ENCODE measurements at regions not wholly inside any gene's neighbourhood (a gene's known extent, or its start where the extent isn't known, plus 50 kb on each side); places are given as distances from the start of the nearest gene placed in this dataset.
"Not testable (repeated sequence)": the region's sequence is repeated elsewhere in the genome, so short reads cannot be mapped to it uniquely, and the experiment has no call there.

GRCh38 chr15:20356444-20356910, 185.1 kb downstream of the GOLGA6L6 start:
- no peaks in the 10 kb centered on the region for H3K36me3 Mint-ChIP-seq (ENCODE audit: insufficient read depth, unreplicated experiment)
- ChIA-PET POLR2A (interaction anchor here (1.0 to 1.8 kb wide), 2 partner anchors 163 to 1867 kb away, joined by 3 to 8 read pairs; no protein-coding TSS in a partner anchor), CTCF (interaction anchor here (0.6 to 8.7 kb wide), 13 partner anchors 10 to 1929 kb away, joined by 3 to 251 read pairs (median 4); no protein-coding TSS in a partner anchor)
- peak; percentile 75 for DNase-seq (ENCODE audit: unreplicated experiment)
- H3K9me3 Mint-ChIP-seq (ENCODE audit: unreplicated experiment): no peaks in the 10 kb centered on the region
- H3K27ac Mint-ChIP-seq (ENCODE audit: low read depth, unreplicated experiment): peak overlapping the region; percentile 16
- intact Hi-C loops (cut with micrococcal nuclease): no loop called here
- peaks cover 6% of the 10 kb centered on the region for H3K4me1 Mint-ChIP-seq (ENCODE audit: insufficient read depth, unreplicated experiment)
- no TSS peak for BruUV-seq (replicated peaks)
- peak; percentile 98 for TF ChIP-seq CTCF (IDR thresholded peaks at IDR 0.05; ENCODE audit: unreplicated experiment)
- H3K4me3 Mint-ChIP-seq (ENCODE audit: unreplicated experiment): peak overlapping the region; percentile 35
- no peaks in the 10 kb centered on the region for H3K27me3 Mint-ChIP-seq (ENCODE audit: insufficient read depth, unreplicated experiment)

GRCh38 chr15:20355256-20355868, 186.2 kb downstream of the GOLGA6L6 start:
- no peaks in the 10 kb centered on the region for H3K27me3 Mint-ChIP-seq (ENCODE audit: insufficient read depth, unreplicated experiment)
- CTCF ChIA-PET: interaction anchor here (0.7 to 8.7 kb wide), 11 partner anchors 7 to 1908 kb away, joined by 3 to 251 read pairs (median 4); no protein-coding TSS in a partner anchor
- peaks cover 6% of the 10 kb centered on the region for H3K4me1 Mint-ChIP-seq (ENCODE audit: insufficient read depth, unreplicated experiment)
- TF ChIP-seq CTCF (IDR thresholded peaks at IDR 0.05; ENCODE audit: unreplicated experiment): no peak
- no peak overlapping the region for H3K27ac Mint-ChIP-seq (ENCODE audit: low read depth, unreplicated experiment)
- no peak overlapping the region for H3K4me3 Mint-ChIP-seq (ENCODE audit: unreplicated experiment)
- no peaks in the 10 kb centered on the region for H3K9me3 Mint-ChIP-seq (ENCODE audit: unreplicated experiment)
- DNase-seq (ENCODE audit: unreplicated experiment): no peak
- intact Hi-C loops (cut with micrococcal nuclease): no loop called here
- BruUV-seq (replicated peaks): no TSS peak
- H3K36me3 Mint-ChIP-seq (ENCODE audit: insufficient read depth, unreplicated experiment): no peaks in the 10 kb centered on the region
- POLR2A ChIA-PET: interaction anchor here (0.7 to 1.3 kb wide), 4 partner anchors 39 to 1927 kb away, joined by 3 to 4 read pairs (median 3); no protein-coding TSS in a partner anchor

- H3K4me3 Mint-ChIP-seq (ENCODE audit: unreplicated experiment); H3K9me3 Mint-ChIP-seq (ENCODE audit: unreplicated experiment); H3K27ac Mint-ChIP-seq (ENCODE audit: low read depth, unreplicated experiment); H3K27me3 Mint-ChIP-seq (ENCODE audit: insufficient read depth, unreplicated experiment); H3K4me1 Mint-ChIP-seq (ENCODE audit: insufficient read depth, unreplicated experiment); DNase-seq (ENCODE audit: unreplicated experiment); H3K36me3 Mint-ChIP-seq (ENCODE audit: insufficient read depth, unreplicated experiment); intact Hi-C loops (cut with micrococcal nuclease); BruUV-seq (replicated peaks): not testable (repeated sequence)
- POLR2A ChIA-PET: interaction anchor here (0.7 to 1.3 kb wide), 3 partner anchors 40 to 1927 kb away, joined by 3 to 4 read pairs (median 3); no protein-coding TSS in a partner anchor
- CTCF ChIA-PET: interaction anchor here (0.7 to 8.7 kb wide), 7 partner anchors 10 to 1909 kb away, joined by 3 to 251 read pairs (median 6); no protein-coding TSS in a partner anchor
Measured at GRCh38 chr15:20354884-20355223, 186.7 kb downstream of the GOLGA6L6 start.

- H3K4me3 Mint-ChIP-seq (ENCODE audit: unreplicated experiment): no peak overlapping the region
- H3K4me1 Mint-ChIP-seq (ENCODE audit: insufficient read depth, unreplicated experiment): peaks cover 6% of the 10 kb centered on the region
- ChIA-PET CTCF (interaction anchor here (0.7 to 8.7 kb wide), 7 partner anchors 9 to 1910 kb away, joined by 3 to 251 read pairs (median 4); no protein-coding TSS in a partner anchor), POLR2A (interaction anchor here (0.7 to 0.8 kb wide), 2 partner anchors 377 to 1928 kb away, joined by 3 to 4 read pairs; no protein-coding TSS in a partner anchor)
- intact Hi-C loops (cut with micrococcal nuclease): no loop called here
- H3K36me3 Mint-ChIP-seq (ENCODE audit: insufficient read depth, unreplicated experiment): no peaks in the 10 kb centered on the region
- DNase-seq (ENCODE audit: unreplicated experiment): no peak
- no peak for TF ChIP-seq CTCF (IDR thresholded peaks at IDR 0.05; ENCODE audit: unreplicated experiment)
- no peak overlapping the region for H3K27ac Mint-ChIP-seq (ENCODE audit: low read depth, unreplicated experiment)
- no peaks in the 10 kb centered on the region for H3K27me3 Mint-ChIP-seq (ENCODE audit: insufficient read depth, unreplicated experiment)
- BruUV-seq (replicated peaks): no TSS peak
- H3K9me3 Mint-ChIP-seq (ENCODE audit: unreplicated experiment): no peaks in the 10 kb centered on the region
Measured at GRCh38 chr15:20353966-20354883, 187.4 kb downstream of the GOLGA6L6 start.
